Heart right ventricle (tissue), 16 donors: ENCODE measurements at regions not wholly inside any gene's neighbourhood (a gene's known extent, or its start where the extent isn't known, plus 50 kb on each side); places are given as distances from the start of the nearest gene placed in this dataset.

Experiments
- ATAC-seq, 8 donors: fragments of 200-7000 bp; cut with Tn5 transposase; one replicate each; pipeline ENCODE4 v1.9.1; 2020; ENCODE audit warnings: mild to moderate bottlenecking in 8 of 8, moderate library complexity in 8 of 8, moderate number of reproducible peaks in 1 of 8
- DNase-seq, 2 donors: peaks; one replicate each; pipeline ENCODE4 v3.0.0-alpha.2; 2020
- H3K27ac ChIP-seq, 10 donors: fragments of 200-600 bp; sonication (generic) in 2 of 10; one replicate each; pipeline versions ENCODE4 v1.5.0 to v1.8.0; 2020 to 2022; ENCODE audit warnings: mild to moderate bottlenecking in 3 of 10
- H3K27me3 ChIP-seq, 7 donors: fragments of 200-600 bp; one replicate each; pipeline ENCODE4 v1.8.0; 2021 to 2022; ENCODE audit warnings: mild to moderate bottlenecking in 2 of 7
- H3K36me3 ChIP-seq, 9 donors: fragments of 200-600 bp; sonication (generic) in 1 of 9; one replicate each; pipeline versions ENCODE4 v1.5.0 to v1.8.0; 2020 to 2022; ENCODE audit warnings: mild to moderate bottlenecking in 2 of 9
- H3K4me1 ChIP-seq, 9 donors: fragments of 200-600 bp; sonication (generic) in 1 of 9; one replicate each; pipeline versions ENCODE4 v1.5.0 to v1.8.0; 2020 to 2022; ENCODE audit warnings: mild to moderate bottlenecking in 4 of 9
- H3K4me3 ChIP-seq, 10 donors: fragments of 200-600 bp; sonication (generic) in 2 of 10; one replicate each; pipeline versions ENCODE4 v1.5.0 to v1.8.0; 2020 to 2022; ENCODE audit warnings: mild to moderate bottlenecking in 7 of 10, moderate library complexity in 2 of 10
- H3K9me3 ChIP-seq, 11 donors: fragments of 200-600 bp in 10 of 11; sonication (generic) in 2 of 11; one replicate each; pipeline versions ENCODE4 v1.5.0 to v1.8.0; 2013 to 2022; ENCODE audit warnings: mild to moderate bottlenecking in 2 of 11, control low read depth in 1 of 11, moderate library complexity in 1 of 11
- WGBS, 2 donors: extraction: QIAGEN DNeasy Blood & Tissue Kit; methylation state at CpG; one replicate each; pipeline ENCODE4 v1.1.7; 2013; ENCODE audit warnings: inconsistent platforms in 1 of 2; 5-methylcytosine and 5-hydroxymethylcytosine counted together
- intact Hi-C, 10 donors: fragments of 100-400 bp; cut with DNase I; formaldehyde crosslinking; loops; one replicate each; pipeline versions ENCODE4 v1.11.1 to v1.14.2; 2022
- TF ChIP-seq, protein P1 (sequence below), 9 donors: fragments of 200-600 bp; sonication (generic) in 2 of 9; IDR thresholded peaks; one replicate each; pipeline versions ENCODE4 v1.5.0 to v1.8.0; 2021 to 2022; ENCODE audit warnings: antibody characterized with exemption in 9 of 9, mild to moderate bottlenecking in 5 of 9, moderate library complexity in 1 of 9
- donor health status: Arrhythmogenic right ventricular cardiomyopathy.
- donor health status: ischemic (EF 13 %, LVEDD 7.1; RV severe dilation, severe dysfunction).
- donor health status: healthy with polysubstance abuse.
- donor health status: DM: no; HTN: yes; CAD: no.
- donor health status: DM: no; HTN: no; CAD: no.
- donor health status: ischemic (EF 25% LVEDD 6.9; RV normal size, moderate dysfunction).
- donor health status: ischemic (EF 25% LVEDD 5.7; RV mildly dilated, moderate dysfunction).
- donor health status: healthy.
- donor health status: DM: yes; HTN: yes; CAD: no.
- donor health status: Ischemic cardiomyopathy.
- donor health status: ischemic (EF 35%, LVEDD 5.7; RV mildly dilated, moderate dysfunction).
- donor health status: nonischemic (EF 11% LVEDD 7.7; RV severe dilation, severe dysfunction).
- donor health status: DM: yes; HTN: yes; CAD: no.
- donor health status: PGD.
- donor health status: ischemic (EF 29% LVEDD 5.4; RV normal size, mild dysfunction).
- donor health status: nonischemic (EF 23%, LVEDD 6.1; RV moderate dilation, normal function).

GRCh38 chr15:75129788-75130187 lies 71.9 kb upstream of the C15orf39 start:
- H3K4me3 ChIP-seq, result no peak overlapping the region
- no peaks in the 10 kb centered on the region for H3K9me3 ChIP-seq
- DNase-seq, result no peak
- no peaks in the 10 kb centered on the region for H3K27me3 ChIP-seq
- intact Hi-C loops, result loop anchor here in 4 of 10 donors (5.0 to 10.0 kb wide), 4 partner anchors 43 to 73 kb away; partner anchors contain the start of gene C15orf39 (in 1 of the 4)
- 91 to 97% methylated on average over 4 of the region's 4 CpGs for WGBS, 2 donors
- H3K4me1 ChIP-seq, result peaks cover 0 to 61% (median 5%) of the 10 kb centered on the region in 9 donors
- H3K36me3 ChIP-seq, result no peaks in the 10 kb centered on the region
- ATAC-seq, result no peak
- H3K27ac ChIP-seq, result peak overlapping the region in 1 of 10 donors; percentile 81
- TF ChIP-seq, protein P1, sequence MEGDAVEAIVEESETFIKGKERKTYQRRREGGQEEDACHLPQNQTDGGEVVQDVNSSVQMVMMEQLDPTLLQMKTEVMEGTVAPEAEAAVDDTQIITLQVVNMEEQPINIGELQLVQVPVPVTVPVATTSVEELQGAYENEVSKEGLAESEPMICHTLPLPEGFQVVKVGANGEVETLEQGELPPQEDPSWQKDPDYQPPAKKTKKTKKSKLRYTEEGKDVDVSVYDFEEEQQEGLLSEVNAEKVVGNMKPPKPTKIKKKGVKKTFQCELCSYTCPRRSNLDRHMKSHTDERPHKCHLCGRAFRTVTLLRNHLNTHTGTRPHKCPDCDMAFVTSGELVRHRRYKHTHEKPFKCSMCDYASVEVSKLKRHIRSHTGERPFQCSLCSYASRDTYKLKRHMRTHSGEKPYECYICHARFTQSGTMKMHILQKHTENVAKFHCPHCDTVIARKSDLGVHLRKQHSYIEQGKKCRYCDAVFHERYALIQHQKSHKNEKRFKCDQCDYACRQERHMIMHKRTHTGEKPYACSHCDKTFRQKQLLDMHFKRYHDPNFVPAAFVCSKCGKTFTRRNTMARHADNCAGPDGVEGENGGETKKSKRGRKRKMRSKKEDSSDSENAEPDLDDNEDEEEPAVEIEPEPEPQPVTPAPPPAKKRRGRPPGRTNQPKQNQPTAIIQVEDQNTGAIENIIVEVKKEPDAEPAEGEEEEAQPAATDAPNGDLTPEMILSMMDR (IDR thresholded peaks at IDR 0.05), result no peak

DNA sequence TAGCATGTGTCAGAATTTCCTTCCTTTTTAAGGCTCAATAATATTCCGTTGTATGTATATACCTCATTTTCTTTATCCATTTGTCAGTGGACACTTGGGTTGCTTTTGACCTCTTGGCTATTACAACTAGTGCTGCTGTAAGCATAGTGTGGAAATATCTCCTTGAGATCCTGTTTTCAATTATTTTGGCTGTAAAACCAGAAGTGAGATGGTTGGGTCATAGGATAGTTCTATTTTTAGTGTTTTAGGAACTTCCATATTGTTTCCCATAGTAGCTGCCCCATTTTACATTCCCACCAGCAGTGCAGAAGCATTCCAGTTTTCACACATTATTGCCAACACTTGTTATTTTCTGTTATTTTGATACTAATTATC lies 70.4 kb upstream of the C15orf39 start:
- WGBS, 2 donors, result 79 to 88% methylated on average over 1 of the region's 1 CpG
- Histone ChIP-seq H3K4me1 (peaks cover 0 to 46% (median 0%) of the 10 kb centered on the region in 9 donors), H3K36me3 (no peaks in the 10 kb centered on the region), H3K9me3 (no peaks in the 10 kb centered on the region), H3K4me3 (peak overlapping the region in 1 of 10 donors; percentile 20), H3K27ac (peak overlapping the region in 3 of 10 donors; percentile 29 to 81 (median 44)), H3K27me3 (no peaks in the 10 kb centered on the region)
- intact Hi-C loops, result loop anchor here in 2 of 10 donors (5.0 to 10.0 kb wide), 2 partner anchors 41 to 64 kb away; no protein-coding TSS in a partner anchor
- TF ChIP-seq, protein P1 (IDR thresholded peaks at IDR 0.05), result no peak
- DNase-seq (no peak), ATAC-seq (peak in 5 of 8 donors; percentile 44 to 67 (median 57))

DNA sequence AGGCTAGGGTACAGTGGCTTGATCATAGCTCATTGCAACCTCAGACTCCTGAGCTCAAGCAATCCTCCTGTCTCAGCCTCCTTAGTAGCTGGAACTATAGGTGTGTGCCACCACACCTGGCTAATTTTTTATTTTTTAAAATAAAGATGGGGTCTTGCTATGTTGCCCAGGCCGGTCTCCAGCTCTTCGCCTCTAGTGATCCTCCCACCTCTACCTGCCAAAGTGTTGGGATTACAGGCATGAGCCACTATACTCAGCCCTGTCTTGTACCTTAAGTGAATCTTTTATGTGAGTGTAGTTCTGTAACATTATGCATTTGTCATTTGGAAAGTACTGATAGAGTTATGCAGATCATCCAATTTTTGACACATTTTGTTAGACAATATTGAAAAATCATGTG lies 66.9 kb upstream of the C15orf39 start:
- DNase-seq (no peak), ATAC-seq (no peak)
- H3K9me3 ChIP-seq, result no peaks in the 10 kb centered on the region
- TF ChIP-seq, protein P1 (IDR thresholded peaks at IDR 0.05), result no peak
- H3K4me3 ChIP-seq, result no peak overlapping the region
- 94 to 96% methylated on average over 2 of the region's 2 CpGs for WGBS, 2 donors
- peaks cover 0 to 32% (median under 1%) of the 10 kb centered on the region in 9 donors for H3K4me1 ChIP-seq
- no peak overlapping the region for H3K27ac ChIP-seq
- no peaks in the 10 kb centered on the region for H3K36me3 ChIP-seq
- H3K27me3 ChIP-seq, result no peaks in the 10 kb centered on the region
- intact Hi-C loops, result loop anchor here in 2 of 10 donors (5.0 to 10.0 kb wide), 2 partner anchors 38 to 60 kb away; no protein-coding TSS in a partner anchor

DNA sequence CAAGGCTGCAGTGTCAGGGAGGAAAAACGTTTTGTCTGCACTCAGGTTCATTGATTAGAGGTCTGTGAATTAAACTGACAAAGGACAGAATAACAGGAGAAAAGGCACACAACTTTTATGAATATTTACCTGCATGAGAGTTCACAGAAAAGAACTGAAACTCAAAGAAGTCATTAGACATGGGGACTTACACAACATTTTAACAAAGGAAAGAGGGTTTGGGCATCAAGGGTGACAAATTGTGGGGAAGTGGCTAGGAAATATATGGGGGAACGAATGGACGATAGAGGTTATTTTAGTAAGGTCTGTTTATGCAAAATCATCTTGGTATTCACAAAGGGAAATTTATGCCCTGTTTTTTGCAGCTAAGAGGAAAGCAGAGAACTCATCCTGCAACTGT lies 65.6 kb upstream of the C15orf39 start:
- 70% methylated on average over 3 of the region's 3 CpGs for WGBS, 2 donors
- Histone ChIP-seq H3K9me3 (peaks cover 0 to 7% (median 0%) of the 10 kb centered on the region in 11 donors), H3K27me3 (no peaks in the 10 kb centered on the region), H3K36me3 (no peaks in the 10 kb centered on the region), H3K27ac (no peak overlapping the region), H3K4me1 (peaks cover 0 to 18% (median 5%) of the 10 kb centered on the region in 9 donors), H3K4me3 (no peak overlapping the region)
- TF ChIP-seq, protein P1 (IDR thresholded peaks at IDR 0.05), result no peak
- intact Hi-C loops, result loop anchor here in 1 of 10 donors (10.0 kb wide), 1 partner anchor 59 kb away; no protein-coding TSS in a partner anchor
- ATAC-seq (no peak), DNase-seq (no peak)
